HFFc6 (cell line): ENCODE measurements at regions not wholly inside any gene's neighbourhood (a gene's known extent, or its start where the extent isn't known, plus 50 kb on each side); places are given as distances from the start of the nearest gene placed in this dataset.
"Not testable (repeated sequence)": the region's sequence is repeated elsewhere in the genome, so short reads cannot be mapped to it uniquely, and the experiment has no call there.

Experiments used
- DNase-seq: peaks from one replicate; pipeline ENCODE4 v3.0.0-alpha.2; 2018
- H3K27ac Mint-ChIP-seq: 2 replicates; pipeline ENCODE4 v1.8.0; 2020; ENCODE audit warnings: mild to moderate bottlenecking, mixed read lengths
- H3K27me3 Mint-ChIP-seq: 2 replicates; pipeline ENCODE4 v1.8.0; 2021; ENCODE audit warnings: mild to moderate bottlenecking, moderate library complexity, mixed read lengths; ENCODE audit not compliant: insufficient read depth
- H3K36me3 Mint-ChIP-seq: 2 replicates; pipeline ENCODE4 v1.8.0; 2021; ENCODE audit warnings: low read depth, mixed read lengths
- H3K4me1 Mint-ChIP-seq: 2 replicates; pipeline ENCODE4 v1.8.0; 2020; ENCODE audit warnings: low read depth, mixed read lengths
- H3K4me3 Mint-ChIP-seq: 2 replicates; pipeline ENCODE4 v1.8.0; 2020; ENCODE audit warnings: mild to moderate bottlenecking, moderate library complexity, mixed read lengths
- H3K9me3 Mint-ChIP-seq: 2 replicates; pipeline ENCODE4 v1.8.0; 2020; ENCODE audit warnings: mild to moderate bottlenecking, mixed read lengths
- CTCF ChIP-seq: fragments of 200-600 bp; sonication (generic); IDR thresholded peaks from 2 replicates; pipeline ENCODE4 v1.5.0; 2021; ENCODE audit warnings: antibody characterized with exemption, mild to moderate bottlenecking

- no peak for TF ChIP-seq CTCF
- DNase-seq, result no peak
- Mint-ChIP-seq H3K27me3 (no peaks in the 10 kb centered on the region; the same call in 1 of the 2 replicates), H3K4me3 (no peak overlapping the region), H3K4me1 (no peaks in the 10 kb centered on the region; the same call in 1 of the 2 replicates), H3K36me3 (peaks cover 9% of the 10 kb centered on the region; the same call in 1 of the 2 replicates), H3K9me3 (peaks cover 49% of the 10 kb centered on the region), H3K27ac (no peak overlapping the region)
Measured at GRCh38 chr11:16505481-16505880, 149.1 kb upstream of the SOX6 start.

DNA sequence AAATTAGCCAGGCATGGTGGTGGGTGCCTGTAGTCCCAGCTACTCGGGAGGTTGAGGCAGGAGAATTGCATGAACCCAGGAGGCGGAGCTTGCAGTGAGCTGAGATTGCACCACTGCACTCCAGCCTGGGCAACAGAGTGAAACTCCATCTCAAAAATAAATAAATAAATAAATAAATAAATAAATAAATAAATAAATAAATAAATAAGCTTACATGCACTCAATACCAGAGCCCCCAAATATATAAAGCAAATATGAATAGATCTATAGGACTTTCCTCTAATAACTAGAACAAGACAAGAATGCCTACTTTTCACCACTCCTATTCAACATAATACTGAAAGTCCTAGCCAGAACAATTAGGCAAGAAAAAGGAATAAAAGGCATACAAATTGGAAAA, 147.5 kb upstream of the SOX6 start:
- not testable (repeated sequence) for H3K4me3 Mint-ChIP-seq, H3K4me1 Mint-ChIP-seq, H3K36me3 Mint-ChIP-seq, H3K27me3 Mint-ChIP-seq, DNase-seq, H3K27ac Mint-ChIP-seq
- H3K9me3 Mint-ChIP-seq, result peaks cover 61% of the 10 kb centered on the region

DNA sequence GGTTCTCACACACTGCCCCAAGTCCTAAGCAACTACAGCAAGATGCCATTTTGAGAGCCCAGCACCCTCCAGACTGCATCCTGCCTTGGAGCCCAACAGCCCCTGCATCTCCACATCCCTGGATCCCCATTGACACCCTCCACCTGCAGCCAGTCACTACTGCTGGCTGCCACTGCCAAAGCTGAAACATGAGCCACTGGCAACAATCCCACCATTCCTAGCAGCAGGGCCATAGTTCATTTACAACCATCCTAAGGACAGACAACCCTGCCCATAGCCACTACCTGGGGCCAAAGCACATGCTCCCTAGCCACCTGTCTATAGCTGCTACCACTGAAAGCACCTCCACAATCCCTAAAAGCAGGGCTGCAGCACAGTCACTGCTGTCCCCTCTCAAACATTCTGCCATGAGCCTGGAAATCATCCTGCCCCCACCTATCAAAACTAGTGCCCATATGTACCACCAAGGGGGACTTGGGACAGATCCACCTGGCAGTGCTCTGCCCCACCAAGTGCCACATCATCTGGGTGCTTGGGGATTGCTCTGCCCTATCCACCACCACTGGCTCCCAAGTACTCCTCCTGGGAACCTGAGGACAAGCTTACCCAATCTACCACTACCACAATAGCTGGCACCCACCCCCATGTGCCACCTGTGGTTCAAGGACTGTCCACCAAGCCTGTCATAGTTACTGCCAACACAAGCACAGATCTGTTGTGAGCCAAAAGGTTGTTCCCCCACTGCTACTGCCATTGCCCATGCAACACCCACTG, 138.8 kb upstream of the SOX6 start:
- Mint-ChIP-seq H3K9me3 (peaks cover 22% of the 10 kb centered on the region), H3K27ac (no peak overlapping the region), H3K36me3 (no peaks in the 10 kb centered on the region), H3K27me3 (no peaks in the 10 kb centered on the region), H3K4me3 (no peak overlapping the region), H3K4me1 (no peaks in the 10 kb centered on the region)
- no peak for TF ChIP-seq CTCF
- DNase-seq, result no peak

- Mint-ChIP-seq H3K27me3 (no peaks in the 10 kb centered on the region), H3K9me3 (peaks cover 22% of the 10 kb centered on the region; the same call in 1 of the 2 replicates), H3K27ac (no peak overlapping the region), H3K4me1 (no peaks in the 10 kb centered on the region), H3K36me3 (peaks cover 7% of the 10 kb centered on the region; the same call in 1 of the 2 replicates), H3K4me3 (no peak overlapping the region)
- TF ChIP-seq CTCF, result no peak
- DNase-seq, result no peak
Measured at GRCh38 chr11:16484434-16484833, 128.1 kb upstream of the SOX6 start.

DNA sequence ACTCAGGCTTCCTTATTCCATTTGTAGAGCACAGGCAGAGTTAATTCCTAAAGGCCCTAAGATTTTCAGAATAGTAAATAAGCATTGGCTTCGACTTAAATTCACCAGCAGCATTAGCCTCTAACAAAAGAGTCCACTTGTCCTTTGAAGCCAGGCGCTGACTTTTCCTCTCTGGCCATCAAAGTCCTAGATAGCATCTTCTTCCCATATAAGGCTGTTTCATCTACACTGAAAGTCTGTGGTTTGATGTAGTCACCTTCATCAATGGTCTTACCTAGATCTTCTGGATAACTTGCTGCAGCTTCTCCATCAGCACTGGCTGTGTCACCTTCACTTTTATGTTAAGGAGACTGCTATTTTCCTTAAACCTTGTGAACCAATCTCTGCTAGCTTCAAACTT, 118.3 kb upstream of the SOX6 start:
- Mint-ChIP-seq H3K9me3 (no peaks in the 10 kb centered on the region; the same call in 1 of the 2 replicates), H3K36me3 (no peaks in the 10 kb centered on the region), H3K27me3 (no peaks in the 10 kb centered on the region), H3K4me1 (no peaks in the 10 kb centered on the region; the same call in 1 of the 2 replicates), H3K4me3 (no peak overlapping the region), H3K27ac (no peak overlapping the region)
- TF ChIP-seq CTCF, result no peak
- no peak for DNase-seq

GRCh38 chr11:16469968-16470367, 113.6 kb upstream of the SOX6 start:
- no peaks in the 10 kb centered on the region for H3K27me3 Mint-ChIP-seq
- H3K9me3 Mint-ChIP-seq, result peaks cover 13% of the 10 kb centered on the region
- no peaks in the 10 kb centered on the region for H3K36me3 Mint-ChIP-seq
- H3K27ac Mint-ChIP-seq, result no peak overlapping the region
- no peak for DNase-seq
- no peaks in the 10 kb centered on the region; the same call in 1 of the 2 replicates for H3K4me1 Mint-ChIP-seq
- no peak overlapping the region for H3K4me3 Mint-ChIP-seq
- TF ChIP-seq CTCF, result no peak
